ENCODE measurements at regions not wholly inside any gene's neighbourhood (a gene's known extent, or its start where the extent isn't known, plus 50 kb on each side); places are given as distances from the start of the nearest gene placed in this dataset.
"Not testable (repeated sequence)": the region's sequence is repeated elsewhere in the genome, so short reads cannot be mapped to it uniquely, and the experiment has no call there.

GRCh38 chr14:92250366-92250765, 72.6 kb upstream of the SLC24A4 start:
- TF ChIP-seq CTCF (conservative IDR thresholded peaks at IDR 0.05; ENCODE audit: low read depth, low read length); EZH2 (IDR thresholded peaks at IDR 0.05; ENCODE audit: borderline replicate concordance, low read depth, low read length, poor library complexity, severe bottlenecking): not testable (repeated sequence)
